ENCODE measurements at regions not wholly inside any gene's neighbourhood (a gene's known extent, or its start where the extent isn't known, plus 50 kb on each side); places are given as distances from the start of the nearest gene placed in this dataset.
"Not testable (repeated sequence)": the region's sequence is repeated elsewhere in the genome, so short reads cannot be mapped to it uniquely, and the experiment has no call there.

DNA sequence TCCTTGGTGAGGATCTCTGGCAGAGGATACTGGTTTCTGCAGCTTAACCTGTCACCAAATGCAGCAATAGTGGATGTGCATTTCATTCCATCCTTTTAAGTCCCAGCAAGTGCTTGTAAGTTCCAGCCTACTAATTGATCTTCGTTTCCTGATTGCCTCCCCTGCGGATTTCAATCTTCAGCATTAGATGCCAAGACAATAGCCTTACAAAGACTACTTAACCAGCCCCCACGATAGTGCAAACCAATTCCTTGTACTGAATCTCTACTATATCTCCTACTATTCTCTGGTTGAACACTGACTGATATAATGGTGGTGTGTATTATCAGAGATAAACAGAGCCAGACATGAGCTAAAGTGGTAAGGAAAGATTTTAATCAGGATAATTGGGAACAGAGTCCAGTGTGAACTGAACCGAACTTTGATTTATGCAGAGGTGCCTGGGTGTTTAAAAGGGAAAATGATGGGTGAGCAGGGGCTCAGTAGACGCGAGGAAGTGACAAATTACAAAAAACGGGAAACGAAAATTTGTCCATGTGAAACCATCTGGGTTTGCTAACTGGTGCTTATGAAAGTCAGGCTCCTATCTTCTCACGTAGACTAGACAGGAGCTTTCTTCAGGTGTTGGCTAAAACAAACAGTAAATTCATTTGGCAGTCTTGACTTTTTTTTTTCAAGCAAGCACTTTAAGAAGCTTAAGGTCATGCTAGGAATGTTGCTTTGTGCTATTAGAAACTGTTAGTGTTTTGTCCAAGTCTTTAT, 106.9 kb upstream of the ST8SIA4 start:
- DNase-seq: no peak

DNA sequence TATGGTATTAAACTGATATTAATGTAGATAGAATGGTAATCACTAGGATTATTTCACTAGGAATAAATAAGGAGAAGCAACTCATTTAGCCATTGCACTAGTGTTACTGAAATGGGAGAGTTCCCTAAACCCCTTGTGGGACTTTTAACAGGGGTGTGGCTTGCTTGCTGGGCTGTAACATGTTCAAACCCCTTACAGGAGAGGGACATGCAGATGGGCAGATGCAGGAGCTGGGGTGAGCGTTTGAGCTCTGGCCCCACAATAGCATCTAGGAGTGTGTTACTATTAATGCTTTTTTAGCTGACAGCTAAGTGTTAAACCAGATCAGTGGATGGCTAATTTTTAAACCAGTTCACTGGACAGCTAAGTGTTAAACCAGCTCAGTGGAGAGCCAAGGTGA, 89.3 kb upstream of the ST8SIA4 start:
- no peak for DNase-seq

- DNase-seq: not testable (repeated sequence)
Measured at GRCh38 chr5:100983601-100984000, 80.5 kb upstream of the ST8SIA4 start.

GRCh38 chr5:100974082-100974481, 71.0 kb upstream of the ST8SIA4 start:
- no peak for DNase-seq

GRCh38 chr5:100970646-100971255, 67.7 kb upstream of the ST8SIA4 start:
- DNase-seq: no peak

DNA sequence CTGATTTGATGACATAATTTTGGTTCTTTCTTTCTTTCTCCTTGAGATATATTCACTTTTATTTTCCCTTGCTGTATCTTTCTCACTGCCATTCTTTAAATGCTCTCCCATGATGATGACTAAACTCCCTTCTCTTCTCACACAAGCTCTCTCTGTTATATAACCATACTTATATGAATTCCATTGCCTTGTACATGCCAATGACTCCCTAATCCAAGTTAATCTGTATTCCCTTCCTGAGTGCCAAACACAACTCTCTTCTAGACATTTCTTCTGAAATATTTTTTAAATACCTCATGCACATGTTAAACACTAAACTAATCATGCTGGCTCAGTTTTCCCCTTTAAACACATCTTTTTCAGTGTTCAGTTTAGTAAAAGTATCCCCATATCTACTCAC, 62.2 kb upstream of the ST8SIA4 start:
- DNase-seq: no peak

All from fibroblast of skin of back (primary cell).